Suprapubic skin (tissue), 4 donors: ENCODE measurements at regions not wholly inside any gene's neighbourhood (a gene's known extent, or its start where the extent isn't known, plus 50 kb on each side); places are given as distances from the start of the nearest gene placed in this dataset.
"Not testable (repeated sequence)": the region's sequence is repeated elsewhere in the genome, so short reads cannot be mapped to it uniquely, and the experiment has no call there.

Experiments used
- DNase-seq, 2 donors: peaks; one replicate each; pipeline ENCODE4 v3.0.0-alpha.2; 2019; ENCODE audit warnings: low spot score in 2 of 2
- H3K27ac ChIP-seq: fragments of 200-600 bp; sonication (generic); one replicate; pipeline ENCODE4 v1.5.1; 2019
- H3K27me3 ChIP-seq: fragments of 200-600 bp; sonication (generic); one replicate; pipeline ENCODE4 v1.5.1; 2019
- H3K36me3 ChIP-seq: fragments of 200-600 bp; sonication (generic); one replicate; pipeline ENCODE4 v1.5.1; 2019
- H3K4me1 ChIP-seq: fragments of 200-600 bp; sonication (generic); one replicate; pipeline ENCODE4 v1.5.1; 2019
- H3K4me3 ChIP-seq: fragments of 200-600 bp; sonication (generic); one replicate; pipeline ENCODE4 v1.5.1; 2019; ENCODE audit warnings: mild to moderate bottlenecking
- H3K9me3 ChIP-seq: fragments of 200-600 bp; sonication (generic); one replicate; pipeline ENCODE4 v1.5.1; 2019
- EP300 ChIP-seq: sonication (generic); formaldehyde crosslinking; IDR thresholded peaks from one replicate; pipeline ENCODE4 v1.6.1; 2017; ENCODE audit warnings: antibody characterized with exemption
- POLR2A ChIP-seq, 2 donors: fragments of 450-650 bp; IDR thresholded peaks; one replicate each; pipeline ENCODE4 v1.6.1; 2017; ENCODE audit warnings: antibody characterized with exemption in 2 of 2, mild to moderate bottlenecking in 2 of 2, moderate library complexity in 2 of 2
- POLR2AphosphoS5 ChIP-seq, 3 donors: sonication (generic); formaldehyde crosslinking; IDR thresholded peaks; one replicate each; pipeline ENCODE4 v1.6.1; 2017; ENCODE audit warnings: antibody characterized with exemption in 3 of 3
- WGBS: methylation state at CpG from one replicate; pipeline ENCODE4 v1.1.5; 2018; 5-methylcytosine and 5-hydroxymethylcytosine counted together
- TF ChIP-seq, protein P1 (sequence below), 2 donors: fragments of 200-600 bp in 1 of 2; fragments of 450-650 bp in 1 of 2; sonication (generic) in 1 of 2; IDR thresholded peaks; one replicate each; pipeline ENCODE4 v1.5.1; 2016 to 2019; ENCODE audit warnings: antibody characterized with exemption in 2 of 2, mild to moderate bottlenecking in 1 of 2, moderate library complexity in 1 of 2

DNA sequence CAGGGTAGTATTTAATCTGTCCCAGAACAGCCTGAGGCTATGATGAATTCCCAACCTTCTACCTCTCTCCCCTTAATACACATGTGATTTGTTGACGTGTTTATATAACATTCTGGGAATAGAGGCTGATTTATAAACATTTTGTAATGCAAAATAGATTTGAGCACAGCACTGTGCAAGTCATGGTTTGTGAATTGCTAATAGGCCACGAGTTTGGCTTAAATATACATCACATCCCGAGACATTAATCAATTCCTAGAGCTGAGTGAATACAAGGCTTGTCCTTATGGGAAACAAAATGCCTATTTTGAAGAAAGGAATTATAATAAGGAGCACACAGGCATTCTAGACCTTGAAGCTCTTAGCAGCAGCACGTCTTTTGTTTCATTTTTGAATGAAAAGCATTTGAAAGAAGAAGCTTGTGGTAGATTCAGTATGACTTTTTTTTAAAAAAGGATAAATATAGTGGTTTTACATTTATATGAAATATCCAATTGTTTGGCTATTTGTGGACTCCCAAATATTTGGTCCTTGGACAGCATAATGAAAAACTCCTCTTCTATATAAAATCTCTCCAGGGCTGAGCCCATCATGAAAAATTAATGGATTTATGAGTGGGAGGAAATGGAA, 116.4 kb downstream of the SLC17A6 start:
- TF ChIP-seq POLR2A (IDR thresholded peaks at IDR 0.05) (no peak), EP300 (no peak), POLR2AphosphoS5 (IDR thresholded peaks at IDR 0.05) (no peak)
- TF ChIP-seq, protein P1, sequence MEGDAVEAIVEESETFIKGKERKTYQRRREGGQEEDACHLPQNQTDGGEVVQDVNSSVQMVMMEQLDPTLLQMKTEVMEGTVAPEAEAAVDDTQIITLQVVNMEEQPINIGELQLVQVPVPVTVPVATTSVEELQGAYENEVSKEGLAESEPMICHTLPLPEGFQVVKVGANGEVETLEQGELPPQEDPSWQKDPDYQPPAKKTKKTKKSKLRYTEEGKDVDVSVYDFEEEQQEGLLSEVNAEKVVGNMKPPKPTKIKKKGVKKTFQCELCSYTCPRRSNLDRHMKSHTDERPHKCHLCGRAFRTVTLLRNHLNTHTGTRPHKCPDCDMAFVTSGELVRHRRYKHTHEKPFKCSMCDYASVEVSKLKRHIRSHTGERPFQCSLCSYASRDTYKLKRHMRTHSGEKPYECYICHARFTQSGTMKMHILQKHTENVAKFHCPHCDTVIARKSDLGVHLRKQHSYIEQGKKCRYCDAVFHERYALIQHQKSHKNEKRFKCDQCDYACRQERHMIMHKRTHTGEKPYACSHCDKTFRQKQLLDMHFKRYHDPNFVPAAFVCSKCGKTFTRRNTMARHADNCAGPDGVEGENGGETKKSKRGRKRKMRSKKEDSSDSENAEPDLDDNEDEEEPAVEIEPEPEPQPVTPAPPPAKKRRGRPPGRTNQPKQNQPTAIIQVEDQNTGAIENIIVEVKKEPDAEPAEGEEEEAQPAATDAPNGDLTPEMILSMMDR (IDR thresholded peaks at IDR 0.05): no peak
- WGBS: 65% methylated on average over 4 of the region's 4 CpGs
- no peaks in the 10 kb centered on the region for H3K36me3 ChIP-seq
- DNase-seq: no peak
- H3K4me1 ChIP-seq: peaks cover 6% of the 10 kb centered on the region
- H3K27ac ChIP-seq: no peak overlapping the region
- H3K9me3 ChIP-seq: no peaks in the 10 kb centered on the region
- H3K27me3 ChIP-seq: no peaks in the 10 kb centered on the region
- no peak overlapping the region for H3K4me3 ChIP-seq

DNA sequence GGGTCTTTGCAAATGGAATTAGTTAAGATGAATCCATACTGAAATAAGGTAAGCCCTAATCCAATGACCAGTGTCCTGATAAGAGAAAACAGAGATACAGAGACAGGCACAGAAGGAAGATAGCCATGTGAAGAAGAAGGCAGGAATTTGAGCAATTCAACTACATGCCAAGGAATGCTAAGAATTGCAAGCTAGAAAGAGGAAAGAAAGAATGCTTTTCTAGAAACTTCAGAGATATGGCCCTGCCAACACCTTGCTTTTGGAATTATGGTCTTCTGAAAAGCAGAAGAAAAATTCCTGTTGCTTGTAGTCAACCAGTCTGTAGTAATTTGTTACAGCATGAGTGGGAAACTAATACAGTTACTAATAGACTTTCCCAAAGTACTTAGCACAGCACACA, 111.3 kb downstream of the SLC17A6 start:
- no peak overlapping the region for H3K4me3 ChIP-seq
- H3K36me3 ChIP-seq: no peaks in the 10 kb centered on the region
- H3K27ac ChIP-seq: no peak overlapping the region
- no peaks in the 10 kb centered on the region for H3K4me1 ChIP-seq
- no peaks in the 10 kb centered on the region for H3K9me3 ChIP-seq
- DNase-seq: no peak
- no peak for TF ChIP-seq EP300
- TF ChIP-seq, protein P1 (IDR thresholded peaks at IDR 0.05): no peak
- no peak for TF ChIP-seq POLR2A (IDR thresholded peaks at IDR 0.05)
- no peak for TF ChIP-seq POLR2AphosphoS5 (IDR thresholded peaks at IDR 0.05)
- H3K27me3 ChIP-seq: no peaks in the 10 kb centered on the region

DNA sequence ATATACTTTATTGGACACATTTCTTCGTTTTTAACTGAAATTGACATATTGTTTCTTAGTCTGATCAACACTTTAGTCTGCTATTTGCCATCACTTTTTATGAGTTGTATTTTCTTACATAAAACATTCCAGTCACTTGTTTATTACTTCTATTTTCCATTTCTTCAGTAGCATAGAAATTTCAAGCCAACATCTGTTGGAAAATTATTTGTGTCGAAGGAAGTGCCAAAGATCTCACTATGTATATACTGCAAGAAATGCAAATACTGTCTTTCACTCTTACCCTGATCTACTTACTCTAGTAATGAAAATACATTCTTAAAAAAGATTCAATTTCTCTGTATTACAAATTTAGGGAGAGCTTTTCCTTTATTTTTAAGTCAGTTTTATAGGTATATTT, 105.9 kb downstream of the SLC17A6 start:
- Histone ChIP-seq H3K4me1 (no peaks in the 10 kb centered on the region), H3K27ac (no peak overlapping the region), H3K36me3 (no peaks in the 10 kb centered on the region), H3K9me3 (no peaks in the 10 kb centered on the region), H3K4me3 (no peak overlapping the region), H3K27me3 (no peaks in the 10 kb centered on the region)
- 54% methylated on average over 2 of the region's 2 CpGs for WGBS
- TF ChIP-seq POLR2A (IDR thresholded peaks at IDR 0.05): no peak
- TF ChIP-seq, protein P1 (IDR thresholded peaks at IDR 0.05): no peak
- DNase-seq: no peak

DNA sequence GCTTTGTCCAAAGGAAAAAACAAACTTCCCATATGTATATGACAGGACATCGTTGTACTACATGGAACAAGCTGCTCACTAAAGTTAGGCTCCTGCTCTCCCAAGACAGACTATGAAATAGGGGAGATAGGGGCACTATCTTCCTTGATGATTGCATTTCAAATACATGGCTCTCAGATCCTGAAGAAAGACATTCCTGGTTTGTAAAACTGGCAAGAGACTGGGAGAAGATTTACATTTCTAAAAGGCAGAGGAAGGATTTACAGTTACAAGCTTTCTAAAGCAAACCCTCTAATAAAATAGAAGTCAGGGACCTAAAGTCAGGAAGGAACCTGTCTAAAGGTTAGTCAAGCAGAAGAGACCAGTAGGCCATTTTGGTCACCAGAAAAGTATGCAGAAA, 103.7 kb downstream of the SLC17A6 start:
- Histone ChIP-seq H3K27me3 (no peaks in the 10 kb centered on the region), H3K36me3 (no peaks in the 10 kb centered on the region), H3K4me1 (no peaks in the 10 kb centered on the region), H3K9me3 (no peaks in the 10 kb centered on the region), H3K27ac (no peak overlapping the region), H3K4me3 (no peak overlapping the region)
- TF ChIP-seq EP300 (no peak), POLR2AphosphoS5 (IDR thresholded peaks at IDR 0.05) (no peak), POLR2A (IDR thresholded peaks at IDR 0.05) (no peak)
- TF ChIP-seq, protein P1 (IDR thresholded peaks at IDR 0.05): no peak
- WGBS: 46% methylated on average over 1 of the region's 1 CpG
- DNase-seq: no peak

DNA sequence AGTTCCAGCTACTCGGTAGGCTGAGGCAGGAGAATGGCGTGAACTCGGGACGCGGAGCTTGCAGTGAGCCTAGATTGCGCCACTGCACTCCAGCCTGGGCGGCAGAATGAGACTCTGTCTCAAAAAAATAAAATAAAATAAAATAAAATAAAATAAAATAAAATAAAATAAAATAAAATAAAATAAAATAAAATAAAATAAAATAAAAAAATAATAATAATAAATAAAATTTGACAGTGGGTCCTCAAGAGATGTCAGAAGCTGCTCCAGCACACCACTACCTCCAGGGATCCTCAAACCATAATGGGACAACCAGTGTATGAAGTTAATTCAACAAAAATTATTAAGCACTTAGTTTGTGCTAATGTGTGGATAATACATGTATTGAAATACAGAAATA, 97.4 kb downstream of the SLC17A6 start:
- 95% methylated on average over 7 of the region's 7 CpGs for WGBS
- not testable (repeated sequence) for DNase-seq, H3K27me3 ChIP-seq, H3K27ac ChIP-seq, H3K36me3 ChIP-seq, H3K4me1 ChIP-seq, H3K9me3 ChIP-seq, H3K4me3 ChIP-seq

DNA sequence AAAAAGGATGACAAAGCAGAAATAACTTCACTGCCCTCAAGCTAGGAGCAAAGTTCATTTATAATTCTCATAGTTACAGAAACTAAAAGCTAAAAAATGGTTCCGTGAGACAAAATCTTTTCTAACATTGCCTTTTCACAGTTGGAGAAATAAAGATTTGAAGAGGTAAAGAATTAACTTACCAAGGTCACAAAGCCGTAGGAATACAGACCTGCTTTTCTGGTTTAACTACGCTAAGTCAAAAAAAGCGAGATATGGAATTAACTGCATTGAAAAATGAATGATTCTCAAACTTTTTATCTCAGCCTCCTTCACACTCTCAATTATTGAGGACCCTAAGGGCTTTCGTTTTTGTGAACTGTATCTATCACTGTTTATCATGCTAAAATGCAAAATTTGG, 95.3 kb downstream of the SLC17A6 start:
- DNase-seq: no peak
- no peaks in the 10 kb centered on the region for H3K9me3 ChIP-seq
- WGBS: 69% methylated on average over 5 of the region's 5 CpGs
- H3K27me3 ChIP-seq: peaks cover 2% of the 10 kb centered on the region
- peaks cover 6% of the 10 kb centered on the region for H3K4me1 ChIP-seq
- no peaks in the 10 kb centered on the region for H3K36me3 ChIP-seq
- TF ChIP-seq POLR2AphosphoS5 (IDR thresholded peaks at IDR 0.05) (no peak), EP300 (no peak), POLR2A (IDR thresholded peaks at IDR 0.05) (no peak)
- no peak overlapping the region for H3K4me3 ChIP-seq
- H3K27ac ChIP-seq: no peak overlapping the region
